ENCODE measurements at regions not wholly inside any gene's neighbourhood (a gene's known extent, or its start where the extent isn't known, plus 50 kb on each side); places are given as distances from the start of the nearest gene placed in this dataset.
"Not testable (repeated sequence)": the region's sequence is repeated elsewhere in the genome, so short reads cannot be mapped to it uniquely, and the experiment has no call there.

GRCh38 chr18:49694402-49694801, 118.9 kb downstream of the ACAA2 start:
- DNase-seq (ENCODE audit: low spot score), result no peak

- no peak for DNase-seq (ENCODE audit: low spot score)
Measured at GRCh38 chr18:49693717-49694005, 119.7 kb downstream of the ACAA2 start.

GRCh38 chr18:49692906-49693716, 120.2 kb downstream of the ACAA2 start:
- no peak for DNase-seq (ENCODE audit: low spot score)

GRCh38 chr18:49691177-49691608, 122.1 kb downstream of the ACAA2 start:
- DNase-seq (ENCODE audit: low spot score), result no peak

- no peak for DNase-seq (ENCODE audit: low spot score)
Measured at GRCh38 chr18:49690312-49690711, 123.0 kb downstream of the ACAA2 start.

GRCh38 chr18:49685231-49685942, 123.5 kb downstream of the LIPG start:
- no peak for DNase-seq (ENCODE audit: low spot score)

- DNase-seq (ENCODE audit: low spot score), result not testable (repeated sequence)
Measured at GRCh38 chr18:49682803-49683190, 120.9 kb downstream of the LIPG start.

- DNase-seq (ENCODE audit: low spot score), result no peak
Measured at GRCh38 chr18:49682173-49682802, 120.4 kb downstream of the LIPG start.

GRCh38 chr18:49681387-49681786, 119.5 kb downstream of the LIPG start:
- no peak for DNase-seq (ENCODE audit: low spot score)

GRCh38 chr18:49678440-49678839, 116.6 kb downstream of the LIPG start:
- DNase-seq (ENCODE audit: low spot score), result no peak

- DNase-seq (ENCODE audit: low spot score), result no peak
Measured at GRCh38 chr18:49677762-49678413, 116.0 kb downstream of the LIPG start.

GRCh38 chr18:49677081-49677480, 115.2 kb downstream of the LIPG start:
- no peak for DNase-seq (ENCODE audit: low spot score)

- no peak for DNase-seq (ENCODE audit: low spot score)
Measured at GRCh38 chr18:49673281-49673680, 111.4 kb downstream of the LIPG start.

- DNase-seq (ENCODE audit: low spot score), result no peak
Measured at GRCh38 chr18:49672853-49673252, 111.0 kb downstream of the LIPG start.

GRCh38 chr18:49669403-49669802, 107.5 kb downstream of the LIPG start:
- no peak for DNase-seq (ENCODE audit: low spot score)

- no peak for DNase-seq (ENCODE audit: low spot score)
Measured at GRCh38 chr18:49668574-49669275, 106.9 kb downstream of the LIPG start.

- DNase-seq (ENCODE audit: low spot score), result no peak
Measured at GRCh38 chr18:49667462-49667861, 105.6 kb downstream of the LIPG start.

- no peak for DNase-seq (ENCODE audit: low spot score)
Measured at GRCh38 chr18:49666045-49666775, 104.4 kb downstream of the LIPG start.

GRCh38 chr18:49663899-49664890, 102.3 kb downstream of the LIPG start:
- DNase-seq (ENCODE audit: low spot score), result no peak

- no peak for DNase-seq (ENCODE audit: low spot score)
Measured at GRCh38 chr18:49662506-49662905, 100.6 kb downstream of the LIPG start.
